SK-N-MC (cell line): ENCODE measurements at regions not wholly inside any gene's neighbourhood (a gene's known extent, or its start where the extent isn't known, plus 50 kb on each side); places are given as distances from the start of the nearest gene placed in this dataset.

Experiments
- DNase-seq: peaks from one replicate; pipeline ENCODE4 v3.0.0-alpha.2; 2011; ENCODE audit warnings: low read depth, low spot score
- H3K27ac ChIP-seq: fragments of 200-600 bp; sonication (generic); 2 replicates; pipeline ENCODE4 v1.5.1; 2016; ENCODE audit warnings: mixed run types
- H3K36me3 ChIP-seq: fragments of 200-600 bp; sonication (generic); 2 replicates; pipeline ENCODE4 v1.6.1; 2017; ENCODE audit warnings: antibody characterized with exemption, low read length, mixed read lengths; ENCODE audit not compliant: insufficient read depth
- H3K4me3 ChIP-seq: fragments of 200-600 bp; sonication (generic); 2 replicates; pipeline ENCODE4 v1.5.1; 2016
- H3K9ac ChIP-seq: fragments of 200-600 bp; sonication (generic); 2 replicates; pipeline ENCODE4 v1.8.0; 2017; ENCODE audit warnings: mixed run types, mixed read lengths; ENCODE audit not compliant: insufficient read length
- H3K9me3 ChIP-seq: fragments of 200-600 bp; sonication (generic); 2 replicates; pipeline ENCODE4 v1.6.1; 2017; ENCODE audit warnings: low read depth, mild to moderate bottlenecking, antibody characterized with exemption, low read length, moderate library complexity, mixed read lengths
- EZH2 ChIP-seq: fragments of 200-600 bp; sonication (generic); IDR thresholded peaks from one replicate; pipeline ENCODE4 v1.6.1; 2017; ENCODE audit warnings: antibody characterized with exemption
- FOXP2 ChIP-seq: optimal IDR thresholded peaks from 2 replicates; pipeline ENCODE3; 2011; ENCODE audit warnings: mild to moderate bottlenecking, moderate library complexity; ENCODE audit not compliant: insufficient read depth; ENCODE audit errors: extremely low read length, control extremely low read depth
- POLR2AphosphoS5 ChIP-seq: IDR thresholded peaks from 2 replicates; pipeline ENCODE4 v1.6.1; 2012; ENCODE audit warnings: mild to moderate bottlenecking, low read depth, low read length, borderline replicate concordance

- Histone ChIP-seq H3K27ac (no peak overlapping the region), H3K4me3 (no peak overlapping the region), H3K36me3 (no peaks in the 10 kb centered on the region), H3K9ac (no peak overlapping the region), H3K9me3 (no peaks in the 10 kb centered on the region)
- no peak for DNase-seq
- TF ChIP-seq FOXP2 = no peak
- no peak for TF ChIP-seq POLR2AphosphoS5
- no peak for TF ChIP-seq EZH2
These were observed 55.0 kb downstream of the FOXA2 start for GRCh38 chr20:22529150-22530019.

GRCh38 chr20:22526512-22527012 lies 57.8 kb downstream of the FOXA2 start:
- no peak for DNase-seq
- no peak overlapping the region for H3K27ac ChIP-seq
- H3K36me3 ChIP-seq = no peaks in the 10 kb centered on the region
- no peak overlapping the region for H3K9ac ChIP-seq
- no peak for TF ChIP-seq POLR2AphosphoS5
- TF ChIP-seq EZH2 = no peak
- TF ChIP-seq FOXP2 = no peak
- no peaks in the 10 kb centered on the region for H3K9me3 ChIP-seq
- no peak overlapping the region for H3K4me3 ChIP-seq

GRCh38 chr20:22525821-22526220 lies 58.6 kb downstream of the FOXA2 start:
- Histone ChIP-seq H3K36me3 (no peaks in the 10 kb centered on the region), H3K9me3 (no peaks in the 10 kb centered on the region), H3K9ac (no peak overlapping the region), H3K4me3 (no peak overlapping the region), H3K27ac (no peak overlapping the region)
- no peak for TF ChIP-seq EZH2
- TF ChIP-seq FOXP2 = no peak
- no peak for TF ChIP-seq POLR2AphosphoS5
- DNase-seq = no peak

GRCh38 chr20:22525069-22525820 lies 59.1 kb downstream of the FOXA2 start:
- no peak for TF ChIP-seq POLR2AphosphoS5
- TF ChIP-seq FOXP2 = no peak
- no peak for TF ChIP-seq EZH2
- H3K9me3 ChIP-seq = no peaks in the 10 kb centered on the region
- H3K36me3 ChIP-seq = no peaks in the 10 kb centered on the region
- no peak overlapping the region for H3K27ac ChIP-seq
- no peak overlapping the region for H3K4me3 ChIP-seq
- H3K9ac ChIP-seq = no peak overlapping the region
- no peak for DNase-seq

- no peak overlapping the region for H3K9ac ChIP-seq
- TF ChIP-seq POLR2AphosphoS5 (no peak), EZH2 (no peak), FOXP2 (no peak)
- H3K36me3 ChIP-seq = no peaks in the 10 kb centered on the region
- no peak overlapping the region for H3K27ac ChIP-seq
- no peak for DNase-seq
- no peaks in the 10 kb centered on the region for H3K9me3 ChIP-seq
- H3K4me3 ChIP-seq = no peak overlapping the region
These were observed 59.9 kb downstream of the FOXA2 start for GRCh38 chr20:22524393-22525015.

GRCh38 chr20:22523499-22524392 lies 60.6 kb downstream of the FOXA2 start:
- Histone ChIP-seq H3K27ac (no peak overlapping the region), H3K4me3 (no peak overlapping the region), H3K9me3 (no peaks in the 10 kb centered on the region), H3K9ac (no peak overlapping the region), H3K36me3 (no peaks in the 10 kb centered on the region)
- no peak for DNase-seq
- no peak for TF ChIP-seq EZH2
- TF ChIP-seq POLR2AphosphoS5 = no peak
- no peak for TF ChIP-seq FOXP2

GRCh38 chr20:22523128-22523498 lies 61.3 kb downstream of the FOXA2 start:
- H3K36me3 ChIP-seq = no peaks in the 10 kb centered on the region
- no peak overlapping the region for H3K27ac ChIP-seq
- no peak for DNase-seq
- no peak for TF ChIP-seq EZH2
- no peak for TF ChIP-seq POLR2AphosphoS5
- TF ChIP-seq FOXP2 = no peak
- H3K4me3 ChIP-seq = no peak overlapping the region
- H3K9me3 ChIP-seq = no peaks in the 10 kb centered on the region
- H3K9ac ChIP-seq = no peak overlapping the region
